Liver (tissue), 8 donors: ENCODE measurements at regions not wholly inside any gene's neighbourhood (a gene's known extent, or its start where the extent isn't known, plus 50 kb on each side); places are given as distances from the start of the nearest gene placed in this dataset.

ENCODE experiments used
- DNase-seq: peaks from one replicate; pipeline ENCODE4 v3.0.0-alpha.2; 2017; ENCODE audit warnings: low spot score
- H3K27ac ChIP-seq, 2 donors: one replicate each; pipeline ENCODE4 v1.7.0; 2013; ENCODE audit warnings: inconsistent platforms in 2 of 2, low read length in 2 of 2, control low read depth in 1 of 2, low read depth in 1 of 2, mild to moderate bottlenecking in 1 of 2
- H3K27me3 ChIP-seq, 4 donors: one replicate each; pipeline versions ENCODE4 v1.6.1 to v1.7.0; 2013; ENCODE audit warnings: low read length in 3 of 4, inconsistent platforms in 1 of 4, mild to moderate bottlenecking in 1 of 4, moderate library complexity in 1 of 4; ENCODE audit not compliant: control insufficient read depth in 4 of 4, insufficient read depth in 4 of 4
- H3K36me3 ChIP-seq, 4 donors: one replicate each; pipeline versions ENCODE4 v1.6.1 to v1.7.0; 2013; ENCODE audit warnings: low read length in 3 of 4, mild to moderate bottlenecking in 3 of 4, low read depth in 1 of 4, moderate library complexity in 1 of 4; ENCODE audit not compliant: control insufficient read depth in 4 of 4, insufficient read depth in 3 of 4
- H3K4me1 ChIP-seq, 4 donors: one replicate each; pipeline versions ENCODE4 v1.6.1 to v1.7.0; 2013; ENCODE audit warnings: low read length in 3 of 4, mild to moderate bottlenecking in 3 of 4, moderate library complexity in 1 of 4; ENCODE audit not compliant: control insufficient read depth in 4 of 4, insufficient read depth in 4 of 4
- H3K4me3 ChIP-seq, 3 donors: one replicate each; pipeline versions ENCODE4 v1.6.1 to v1.7.0; 2013; ENCODE audit warnings: low read length in 3 of 3, control low read depth in 1 of 3, low read depth in 1 of 3, mild to moderate bottlenecking in 1 of 3
- H3K9ac ChIP-seq, 2 donors: one replicate each; pipeline ENCODE4 v1.7.0; 2013; ENCODE audit warnings: low read length in 2 of 2, mild to moderate bottlenecking in 2 of 2, moderate library complexity in 2 of 2, control low read depth in 1 of 2, low read depth in 1 of 2
- H3K9me3 ChIP-seq, 4 donors: one replicate each; pipeline versions ENCODE4 v1.6.1 to v1.7.0; 2013; ENCODE audit warnings: low read length in 3 of 4; ENCODE audit not compliant: control insufficient read depth in 4 of 4
- ATF3 ChIP-seq: IDR thresholded peaks from 2 replicates; pipeline ENCODE4 v1.6.1; 2016; ENCODE audit warnings: antibody characterized with exemption
- CTCF ChIP-seq: fragments of 150-350 bp; IDR thresholded peaks from 2 replicates; pipeline ENCODE4 v1.5.1; 2017; ENCODE audit warnings: improper control_type of control experiment, low read depth, low read length; ENCODE audit not compliant: missing input control
- EGR1 ChIP-seq, 2 donors: IDR thresholded peaks; 2 replicates each; pipeline ENCODE4 v1.6.1; 2016 to 2018; ENCODE audit warnings: antibody characterized with exemption in 2 of 2, low read depth in 2 of 2
- FOXA2 ChIP-seq: IDR thresholded peaks from 2 replicates; pipeline ENCODE4 v1.6.1; 2016; ENCODE audit warnings: antibody characterized with exemption
- GABPA ChIP-seq, 2 donors: IDR thresholded peaks in 1 of 2; conservative IDR thresholded peaks in 1 of 2; 2 replicates each; pipeline ENCODE4 v1.6.1; 2016; ENCODE audit warnings: antibody characterized with exemption in 2 of 2, mild to moderate bottlenecking in 1 of 2, moderate library complexity in 1 of 2
- HNF4A ChIP-seq, 2 donors: conservative IDR thresholded peaks; 2 replicates each; pipeline ENCODE4 v1.6.1; 2016; ENCODE audit warnings: antibody characterized with exemption in 2 of 2, mild to moderate bottlenecking in 2 of 2
- HNF4G ChIP-seq: IDR thresholded peaks from 2 replicates; pipeline ENCODE4 v1.6.1; 2016; ENCODE audit warnings: antibody characterized with exemption
- JUND ChIP-seq, 2 donors: IDR thresholded peaks; 2 replicates each; pipeline ENCODE4 v1.6.1; 2016; ENCODE audit warnings: antibody characterized with exemption in 2 of 2
- RAD21 ChIP-seq, 2 donors: IDR thresholded peaks; 2 replicates each; pipeline ENCODE4 v1.6.1; 2016; ENCODE audit warnings: antibody characterized with exemption in 2 of 2, mild to moderate bottlenecking in 2 of 2
- REST ChIP-seq: IDR thresholded peaks from 2 replicates; pipeline ENCODE4 v1.6.1; 2016; ENCODE audit warnings: antibody characterized with exemption, mild to moderate bottlenecking
- SP1 ChIP-seq: IDR thresholded peaks from 2 replicates; pipeline ENCODE4 v1.6.1; 2018; ENCODE audit warnings: antibody characterized with exemption, mild to moderate bottlenecking
- TAF1 ChIP-seq: conservative IDR thresholded peaks from 2 replicates; pipeline ENCODE4 v1.6.1; 2016; ENCODE audit warnings: antibody characterized with exemption, mild to moderate bottlenecking
- YY1 ChIP-seq: IDR thresholded peaks from 2 replicates; pipeline ENCODE4 v1.6.1; 2016; ENCODE audit warnings: antibody characterized with exemption, mild to moderate bottlenecking
- ZBTB33 ChIP-seq: IDR thresholded peaks from 2 replicates; pipeline ENCODE4 v1.6.1; 2016; ENCODE audit warnings: antibody characterized with exemption
- WGBS: extraction: QIAGEN DNeasy Blood & Tissue Kit; methylation state at CpG from one replicate; pipeline ENCODE4 v1.1.7; 2013; 5-methylcytosine and 5-hydroxymethylcytosine counted together
- donor health status: healthy.
- donor health status: healthy.
- donor health status: healthy.
- donor health status: healthy.
- donor health status: healthy.

- TF ChIP-seq TAF1 (no peak), HNF4A (conservative IDR thresholded peaks at IDR 0.05) (no peak), ZBTB33 (no peak), EGR1 (IDR thresholded peaks at IDR 0.05; ENCODE audit: low read depth in 2 of 2) (no peak)
Measured at GRCh38 chr1:87230501-87230900, 98.2 kb upstream of the LMO4 start.

GRCh38 chr1:87231703-87232367, 96.8 kb upstream of the LMO4 start:
- Histone ChIP-seq H3K27ac (no peak overlapping the region), H3K4me3 (no peak overlapping the region), H3K4me1 (no peaks in the 10 kb centered on the region), H3K27me3 (no peaks in the 10 kb centered on the region), H3K9ac (no peak overlapping the region), H3K36me3 (no peaks in the 10 kb centered on the region), H3K9me3 (no peaks in the 10 kb centered on the region)
- WGBS, result 76% methylated on average over 8 of the region's 8 CpGs
- TF ChIP-seq FOXA2 (no peak), EGR1 (IDR thresholded peaks at IDR 0.05; ENCODE audit: low read depth in 2 of 2) (no peak), JUND (IDR thresholded peaks at IDR 0.05) (no peak), RAD21 (IDR thresholded peaks at IDR 0.05) (no peak), TAF1 (no peak), CTCF (no peak), REST (no peak), SP1 (no peak), ZBTB33 (no peak), GABPA (IDR thresholded peaks at IDR 0.05 in 1 of 2, conservative IDR thresholded peaks at IDR 0.05 in 1 of 2) (no peak), HNF4G (no peak), ATF3 (no peak), HNF4A (conservative IDR thresholded peaks at IDR 0.05) (no peak), YY1 (no peak)
- DNase-seq, result no peak

More at GRCh38 chr1:87230501-87230900, 98.2 kb upstream of the LMO4 start:
- H3K27me3 ChIP-seq, result no peaks in the 10 kb centered on the region
- H3K36me3 ChIP-seq, result no peaks in the 10 kb centered on the region
- 92% methylated on average over 2 of the region's 2 CpGs for WGBS
- DNase-seq, result no peak
- H3K27ac ChIP-seq, result no peak overlapping the region
- H3K4me3 ChIP-seq, result no peak overlapping the region
- no peaks in the 10 kb centered on the region for H3K9me3 ChIP-seq
- no peak overlapping the region for H3K9ac ChIP-seq
- no peaks in the 10 kb centered on the region for H3K4me1 ChIP-seq
